ENCODE measurements at regions not wholly inside any gene's neighbourhood (a gene's known extent, or its start where the extent isn't known, plus 50 kb on each side); places are given as distances from the start of the nearest gene placed in this dataset.

DNA sequence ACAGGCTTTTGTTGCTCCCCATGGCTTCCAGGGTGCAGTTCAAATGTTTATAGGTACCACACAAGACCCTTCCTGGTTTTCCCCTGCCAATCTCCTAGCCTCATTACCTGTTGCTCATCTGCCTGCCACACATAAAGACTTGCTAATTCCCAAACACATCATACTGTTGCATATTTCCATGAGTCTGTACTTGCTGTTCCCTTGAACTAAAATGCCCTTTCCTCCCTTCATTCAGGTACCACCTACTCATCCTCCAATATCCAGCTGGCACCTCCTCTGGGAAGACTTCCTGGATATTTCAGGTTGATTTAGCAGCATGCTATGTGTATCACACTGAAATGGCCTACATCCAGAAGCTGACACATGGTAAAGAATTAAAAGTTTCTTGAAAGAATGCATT, 206.4 kb upstream of the NFE2L3 start:
- no peak for TF ChIP-seq EZH2 (IDR thresholded peaks at IDR 0.05; ENCODE audit: low read length, missing control alignments)
- TF ChIP-seq, protein P1, sequence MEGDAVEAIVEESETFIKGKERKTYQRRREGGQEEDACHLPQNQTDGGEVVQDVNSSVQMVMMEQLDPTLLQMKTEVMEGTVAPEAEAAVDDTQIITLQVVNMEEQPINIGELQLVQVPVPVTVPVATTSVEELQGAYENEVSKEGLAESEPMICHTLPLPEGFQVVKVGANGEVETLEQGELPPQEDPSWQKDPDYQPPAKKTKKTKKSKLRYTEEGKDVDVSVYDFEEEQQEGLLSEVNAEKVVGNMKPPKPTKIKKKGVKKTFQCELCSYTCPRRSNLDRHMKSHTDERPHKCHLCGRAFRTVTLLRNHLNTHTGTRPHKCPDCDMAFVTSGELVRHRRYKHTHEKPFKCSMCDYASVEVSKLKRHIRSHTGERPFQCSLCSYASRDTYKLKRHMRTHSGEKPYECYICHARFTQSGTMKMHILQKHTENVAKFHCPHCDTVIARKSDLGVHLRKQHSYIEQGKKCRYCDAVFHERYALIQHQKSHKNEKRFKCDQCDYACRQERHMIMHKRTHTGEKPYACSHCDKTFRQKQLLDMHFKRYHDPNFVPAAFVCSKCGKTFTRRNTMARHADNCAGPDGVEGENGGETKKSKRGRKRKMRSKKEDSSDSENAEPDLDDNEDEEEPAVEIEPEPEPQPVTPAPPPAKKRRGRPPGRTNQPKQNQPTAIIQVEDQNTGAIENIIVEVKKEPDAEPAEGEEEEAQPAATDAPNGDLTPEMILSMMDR (conservative IDR thresholded peaks at IDR 0.05 in 1 of 2, IDR thresholded peaks at IDR 0.05 in 1 of 2; ENCODE audit: low read depth in 1 of 2, low read length in 2 of 2), result no peak
- no peak for DNase-seq (ENCODE audit: low read depth in 2 of 2)
- Histone ChIP-seq H3K27me3 (ENCODE audit: control insufficient read depth, insufficient read depth, low read length) (peaks cover 5% of the 10 kb centered on the region), H3K9ac (ENCODE audit: insufficient read depth, low read length) (no peak overlapping the region), H4K20me1 (ENCODE audit: control insufficient read depth, extremely low read depth, insufficient read depth, low read length) (no peaks in the 10 kb centered on the region), H3K4me3 (replicated peaks in 1 of 4; ENCODE audit: control extremely low read depth in 1 of 4, insufficient read depth in 1 of 4, low read depth in 3 of 4, low read length in 4 of 4) (no peak overlapping the region), H3K4me2 (ENCODE audit: extremely low read depth, insufficient read depth, low read length) (no peak overlapping the region), H2AFZ (ENCODE audit: low read length) (no peak overlapping the region), H3K4me1 (ENCODE audit: control insufficient read depth, extremely low read depth, insufficient read depth, low read length) (no peaks in the 10 kb centered on the region), H3K27ac (ENCODE audit: insufficient read depth, low read length) (no peak overlapping the region), H3K79me2 (ENCODE audit: control insufficient read depth, insufficient read depth, low read length) (no peaks in the 10 kb centered on the region), H3K9me3 (ENCODE audit: control insufficient read depth, insufficient read depth, low read depth, low read length) (no peaks in the 10 kb centered on the region), H3K36me3 (ENCODE audit: control insufficient read depth, insufficient read depth, low read length) (no peaks in the 10 kb centered on the region)

DNA sequence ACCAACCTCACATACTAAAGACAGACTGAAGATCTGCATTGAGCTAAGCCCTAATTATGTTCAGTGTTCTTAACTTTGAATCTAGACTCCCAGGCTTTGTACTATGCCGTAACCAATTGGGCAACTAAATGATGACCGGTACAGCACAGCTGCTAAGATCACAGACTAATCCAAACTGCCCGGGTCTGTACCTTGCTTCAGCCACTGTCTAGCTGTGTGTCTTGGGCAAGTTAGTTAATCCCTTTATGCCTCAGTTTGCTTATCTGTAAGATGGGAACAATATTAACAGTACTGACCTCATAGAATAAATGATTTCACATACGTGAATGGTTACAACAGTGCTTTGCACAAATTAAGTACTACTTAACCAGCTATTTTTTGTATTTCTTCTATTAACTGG, 205.8 kb upstream of the NFE2L3 start:
- DNase-seq (ENCODE audit: low read depth in 2 of 2), result no peak
- Histone ChIP-seq H3K9ac (ENCODE audit: insufficient read depth, low read length) (no peak overlapping the region), H4K20me1 (ENCODE audit: control insufficient read depth, extremely low read depth, insufficient read depth, low read length) (no peaks in the 10 kb centered on the region), H3K9me3 (ENCODE audit: control insufficient read depth, insufficient read depth, low read depth, low read length) (no peaks in the 10 kb centered on the region), H3K4me2 (ENCODE audit: extremely low read depth, insufficient read depth, low read length) (no peak overlapping the region), H3K4me1 (ENCODE audit: control insufficient read depth, extremely low read depth, insufficient read depth, low read length) (no peaks in the 10 kb centered on the region), H3K27me3 (ENCODE audit: control insufficient read depth, insufficient read depth, low read length) (peaks cover 5% of the 10 kb centered on the region), H3K4me3 (replicated peaks in 1 of 4; ENCODE audit: control extremely low read depth in 1 of 4, insufficient read depth in 1 of 4, low read depth in 3 of 4, low read length in 4 of 4) (no peak overlapping the region), H3K36me3 (ENCODE audit: control insufficient read depth, insufficient read depth, low read length) (no peaks in the 10 kb centered on the region), H3K79me2 (ENCODE audit: control insufficient read depth, insufficient read depth, low read length) (no peaks in the 10 kb centered on the region), H3K27ac (ENCODE audit: insufficient read depth, low read length) (no peak overlapping the region), H2AFZ (ENCODE audit: low read length) (no peak overlapping the region)
- no peak for TF ChIP-seq EZH2 (IDR thresholded peaks at IDR 0.05; ENCODE audit: low read length, missing control alignments)
- TF ChIP-seq, protein P1 (conservative IDR thresholded peaks at IDR 0.05 in 1 of 2, IDR thresholded peaks at IDR 0.05 in 1 of 2; ENCODE audit: low read depth in 1 of 2, low read length in 2 of 2), result no peak

DNA sequence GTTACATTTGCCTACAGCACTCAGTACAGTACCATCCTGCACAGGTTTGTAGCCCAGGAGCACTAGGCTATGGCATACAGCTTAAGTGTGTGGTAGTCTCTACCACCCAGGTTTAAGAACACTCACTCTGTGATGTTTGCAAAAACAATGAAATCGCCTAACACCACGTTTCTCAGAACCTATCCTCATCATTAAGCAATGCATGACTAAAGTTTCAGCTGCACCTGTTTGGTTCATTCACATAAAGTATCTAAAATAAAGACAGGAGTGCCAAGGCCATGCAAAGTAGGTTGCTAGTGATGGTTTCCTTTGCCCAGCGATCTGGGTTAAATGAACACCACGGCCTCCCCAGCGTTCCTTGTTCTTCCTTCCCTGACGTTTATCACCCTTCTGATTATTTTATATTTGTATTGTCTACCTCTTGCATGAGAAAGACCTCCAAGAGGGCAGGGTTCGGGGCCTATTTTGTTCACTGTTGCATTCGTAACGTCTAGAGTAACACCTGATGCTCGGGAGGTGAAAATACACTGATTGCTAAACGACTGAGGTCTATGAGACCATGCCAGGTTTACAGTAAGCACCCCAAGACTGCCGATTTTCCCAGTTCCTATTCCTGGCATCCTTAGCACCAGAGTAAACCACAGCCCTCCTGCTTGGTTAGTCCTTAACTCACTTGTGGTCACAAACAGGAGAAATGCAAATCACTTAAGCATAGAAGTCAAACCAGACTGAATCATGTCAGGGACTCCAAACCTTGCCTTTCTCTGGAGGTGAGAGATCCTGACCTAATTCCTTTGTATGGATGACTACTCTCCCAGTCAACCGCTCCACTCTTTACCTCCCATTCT, 204.1 kb upstream of the NFE2L3 start:
- no peak overlapping the region for H3K27ac ChIP-seq (ENCODE audit: insufficient read depth, low read length)
- no peaks in the 10 kb centered on the region for H3K4me1 ChIP-seq (ENCODE audit: control insufficient read depth, extremely low read depth, insufficient read depth, low read length)
- DNase-seq (ENCODE audit: low read depth in 2 of 2), result peak in 1 of 2 donors; percentile 11
- no peak overlapping the region for H3K4me2 ChIP-seq (ENCODE audit: extremely low read depth, insufficient read depth, low read length)
- H3K27me3 ChIP-seq (ENCODE audit: control insufficient read depth, insufficient read depth, low read length), result peaks cover 5% of the 10 kb centered on the region
- H3K9me3 ChIP-seq (ENCODE audit: control insufficient read depth, insufficient read depth, low read depth, low read length), result no peaks in the 10 kb centered on the region
- no peaks in the 10 kb centered on the region for H4K20me1 ChIP-seq (ENCODE audit: control insufficient read depth, extremely low read depth, insufficient read depth, low read length)
- TF ChIP-seq, protein P1 (conservative IDR thresholded peaks at IDR 0.05 in 1 of 2, IDR thresholded peaks at IDR 0.05 in 1 of 2; ENCODE audit: low read depth in 1 of 2, low read length in 2 of 2), result no peak
- TF ChIP-seq EZH2 (IDR thresholded peaks at IDR 0.05; ENCODE audit: low read length, missing control alignments), result no peak
- H3K4me3 ChIP-seq (replicated peaks in 1 of 4; ENCODE audit: control extremely low read depth in 1 of 4, insufficient read depth in 1 of 4, low read depth in 3 of 4, low read length in 4 of 4), result no peak overlapping the region
- H3K36me3 ChIP-seq (ENCODE audit: control insufficient read depth, insufficient read depth, low read length), result no peaks in the 10 kb centered on the region
- H2AFZ ChIP-seq (ENCODE audit: low read length), result no peak overlapping the region
- H3K79me2 ChIP-seq (ENCODE audit: control insufficient read depth, insufficient read depth, low read length), result no peaks in the 10 kb centered on the region
- H3K9ac ChIP-seq (ENCODE audit: insufficient read depth, low read length), result no peak overlapping the region
